ENCODE measurements at regions not wholly inside any gene's neighbourhood (a gene's known extent, or its start where the extent isn't known, plus 50 kb on each side); places are given as distances from the start of the nearest gene placed in this dataset.
"Not testable (repeated sequence)": the region's sequence is repeated elsewhere in the genome, so short reads cannot be mapped to it uniquely, and the experiment has no call there.

- Histone ChIP-seq H3K27ac (ENCODE audit: low read length) (no peak overlapping the region), H3K9me3 (ENCODE audit: control insufficient read depth in 1 of 2, low read length in 2 of 2) (no peaks in the 10 kb centered on the region), H3K4me3 (ENCODE audit: low read depth in 1 of 2, low read length in 2 of 2) (no peak overlapping the region), H3K4me1 (ENCODE audit: control insufficient read depth in 1 of 2, insufficient read depth in 2 of 2, low read length in 2 of 2) (no peaks in the 10 kb centered on the region), H3K27me3 (ENCODE audit: low read depth, low read length) (no peaks in the 10 kb centered on the region), H3K36me3 (ENCODE audit: control insufficient read depth in 1 of 2, insufficient read depth in 2 of 2, low read length in 2 of 2) (no peaks in the 10 kb centered on the region)
These were observed 165.1 kb downstream of the PLK2 start for GRCh38 chr5:58294598-58295305.

- not testable (repeated sequence) for H3K27me3 ChIP-seq (ENCODE audit: low read depth, low read length); H3K4me1 ChIP-seq (ENCODE audit: control insufficient read depth in 1 of 2, insufficient read depth in 2 of 2, low read length in 2 of 2); H3K36me3 ChIP-seq (ENCODE audit: control insufficient read depth in 1 of 2, insufficient read depth in 2 of 2, low read length in 2 of 2); H3K9me3 ChIP-seq (ENCODE audit: control insufficient read depth in 1 of 2, low read length in 2 of 2); H3K4me3 ChIP-seq (ENCODE audit: low read depth in 1 of 2, low read length in 2 of 2); H3K27ac ChIP-seq (ENCODE audit: low read length)
These were observed 171.6 kb downstream of the PLK2 start for GRCh38 chr5:58288275-58288674.

- Histone ChIP-seq H3K27me3 (ENCODE audit: low read depth, low read length) (no peaks in the 10 kb centered on the region), H3K36me3 (ENCODE audit: control insufficient read depth in 1 of 2, insufficient read depth in 2 of 2, low read length in 2 of 2) (no peaks in the 10 kb centered on the region), H3K27ac (ENCODE audit: low read length) (no peak overlapping the region), H3K4me1 (ENCODE audit: control insufficient read depth in 1 of 2, insufficient read depth in 2 of 2, low read length in 2 of 2) (no peaks in the 10 kb centered on the region), H3K9me3 (ENCODE audit: control insufficient read depth in 1 of 2, low read length in 2 of 2) (no peaks in the 10 kb centered on the region), H3K4me3 (ENCODE audit: low read depth in 1 of 2, low read length in 2 of 2) (no peak overlapping the region)
These were observed 173.1 kb downstream of the PLK2 start for GRCh38 chr5:58286741-58287140.

GRCh38 chr5:58285900-58286299 lies 174.0 kb downstream of the PLK2 start:
- Histone ChIP-seq H3K9me3 (ENCODE audit: control insufficient read depth in 1 of 2, low read length in 2 of 2) (no peaks in the 10 kb centered on the region), H3K4me3 (ENCODE audit: low read depth in 1 of 2, low read length in 2 of 2) (no peak overlapping the region), H3K27me3 (ENCODE audit: low read depth, low read length) (no peaks in the 10 kb centered on the region), H3K27ac (ENCODE audit: low read length) (no peak overlapping the region), H3K36me3 (ENCODE audit: control insufficient read depth in 1 of 2, insufficient read depth in 2 of 2, low read length in 2 of 2) (no peaks in the 10 kb centered on the region), H3K4me1 (ENCODE audit: control insufficient read depth in 1 of 2, insufficient read depth in 2 of 2, low read length in 2 of 2) (no peaks in the 10 kb centered on the region)

GRCh38 chr5:58284886-58285285 lies 175.0 kb downstream of the PLK2 start:
- Histone ChIP-seq H3K9me3 (ENCODE audit: control insufficient read depth in 1 of 2, low read length in 2 of 2) (no peaks in the 10 kb centered on the region), H3K27ac (ENCODE audit: low read length) (no peak overlapping the region), H3K36me3 (ENCODE audit: control insufficient read depth in 1 of 2, insufficient read depth in 2 of 2, low read length in 2 of 2) (no peaks in the 10 kb centered on the region), H3K27me3 (ENCODE audit: low read depth, low read length) (no peaks in the 10 kb centered on the region), H3K4me1 (ENCODE audit: control insufficient read depth in 1 of 2, insufficient read depth in 2 of 2, low read length in 2 of 2) (no peaks in the 10 kb centered on the region), H3K4me3 (ENCODE audit: low read depth in 1 of 2, low read length in 2 of 2) (no peak overlapping the region)

GRCh38 chr5:58281189-58281588 lies 178.7 kb downstream of the PLK2 start:
- H3K4me3 ChIP-seq (ENCODE audit: low read depth in 1 of 2, low read length in 2 of 2) = no peak overlapping the region
- H3K27ac ChIP-seq (ENCODE audit: low read length) = no peak overlapping the region
- no peaks in the 10 kb centered on the region for H3K36me3 ChIP-seq (ENCODE audit: control insufficient read depth in 1 of 2, insufficient read depth in 2 of 2, low read length in 2 of 2)
- no peaks in the 10 kb centered on the region for H3K4me1 ChIP-seq (ENCODE audit: control insufficient read depth in 1 of 2, insufficient read depth in 2 of 2, low read length in 2 of 2)
- H3K27me3 ChIP-seq (ENCODE audit: low read depth, low read length) = no peaks in the 10 kb centered on the region
- no peaks in the 10 kb centered on the region for H3K9me3 ChIP-seq (ENCODE audit: control insufficient read depth in 1 of 2, low read length in 2 of 2)

GRCh38 chr5:58279259-58279658 lies 180.6 kb downstream of the PLK2 start:
- Histone ChIP-seq H3K36me3 (ENCODE audit: control insufficient read depth in 1 of 2, insufficient read depth in 2 of 2, low read length in 2 of 2) (no peaks in the 10 kb centered on the region), H3K27me3 (ENCODE audit: low read depth, low read length) (no peaks in the 10 kb centered on the region), H3K4me3 (ENCODE audit: low read depth in 1 of 2, low read length in 2 of 2) (no peak overlapping the region), H3K27ac (ENCODE audit: low read length) (no peak overlapping the region), H3K9me3 (ENCODE audit: control insufficient read depth in 1 of 2, low read length in 2 of 2) (no peaks in the 10 kb centered on the region), H3K4me1 (ENCODE audit: control insufficient read depth in 1 of 2, insufficient read depth in 2 of 2, low read length in 2 of 2) (no peaks in the 10 kb centered on the region)

GRCh38 chr5:58276431-58276830 lies 183.5 kb downstream of the PLK2 start:
- Histone ChIP-seq H3K9me3 (ENCODE audit: control insufficient read depth in 1 of 2, low read length in 2 of 2) (no peaks in the 10 kb centered on the region), H3K4me1 (ENCODE audit: control insufficient read depth in 1 of 2, insufficient read depth in 2 of 2, low read length in 2 of 2) (no peaks in the 10 kb centered on the region), H3K4me3 (ENCODE audit: low read depth in 1 of 2, low read length in 2 of 2) (no peak overlapping the region), H3K36me3 (ENCODE audit: control insufficient read depth in 1 of 2, insufficient read depth in 2 of 2, low read length in 2 of 2) (no peaks in the 10 kb centered on the region), H3K27me3 (ENCODE audit: low read depth, low read length) (no peaks in the 10 kb centered on the region), H3K27ac (ENCODE audit: low read length) (no peak overlapping the region)

GRCh38 chr5:58275516-58275915 lies 184.4 kb downstream of the PLK2 start:
- no peaks in the 10 kb centered on the region for H3K4me1 ChIP-seq (ENCODE audit: control insufficient read depth in 1 of 2, insufficient read depth in 2 of 2, low read length in 2 of 2)
- H3K27ac ChIP-seq (ENCODE audit: low read length) = no peak overlapping the region
- H3K4me3 ChIP-seq (ENCODE audit: low read depth in 1 of 2, low read length in 2 of 2) = no peak overlapping the region
- H3K27me3 ChIP-seq (ENCODE audit: low read depth, low read length) = no peaks in the 10 kb centered on the region
- no peaks in the 10 kb centered on the region for H3K9me3 ChIP-seq (ENCODE audit: control insufficient read depth in 1 of 2, low read length in 2 of 2)
- no peaks in the 10 kb centered on the region for H3K36me3 ChIP-seq (ENCODE audit: control insufficient read depth in 1 of 2, insufficient read depth in 2 of 2, low read length in 2 of 2)

GRCh38 chr5:58274191-58274590 lies 185.7 kb downstream of the PLK2 start:
- Histone ChIP-seq H3K36me3 (ENCODE audit: control insufficient read depth in 1 of 2, insufficient read depth in 2 of 2, low read length in 2 of 2) (no peaks in the 10 kb centered on the region), H3K4me3 (ENCODE audit: low read depth in 1 of 2, low read length in 2 of 2) (no peak overlapping the region), H3K27ac (ENCODE audit: low read length) (no peak overlapping the region), H3K9me3 (ENCODE audit: control insufficient read depth in 1 of 2, low read length in 2 of 2) (no peaks in the 10 kb centered on the region), H3K4me1 (ENCODE audit: control insufficient read depth in 1 of 2, insufficient read depth in 2 of 2, low read length in 2 of 2) (no peaks in the 10 kb centered on the region), H3K27me3 (ENCODE audit: low read depth, low read length) (no peaks in the 10 kb centered on the region)

- no peak overlapping the region for H3K27ac ChIP-seq (ENCODE audit: low read length)
- H3K27me3 ChIP-seq (ENCODE audit: low read depth, low read length) = no peaks in the 10 kb centered on the region
- no peak overlapping the region for H3K4me3 ChIP-seq (ENCODE audit: low read depth in 1 of 2, low read length in 2 of 2)
- H3K36me3 ChIP-seq (ENCODE audit: control insufficient read depth in 1 of 2, insufficient read depth in 2 of 2, low read length in 2 of 2) = no peaks in the 10 kb centered on the region
- H3K9me3 ChIP-seq (ENCODE audit: control insufficient read depth in 1 of 2, low read length in 2 of 2) = no peaks in the 10 kb centered on the region
- H3K4me1 ChIP-seq (ENCODE audit: control insufficient read depth in 1 of 2, insufficient read depth in 2 of 2, low read length in 2 of 2) = no peaks in the 10 kb centered on the region
These were observed 186.2 kb downstream of the PLK2 start for GRCh38 chr5:58273711-58274110.

GRCh38 chr5:58268268-58268667 lies 191.6 kb downstream of the PLK2 start:
- H3K27ac ChIP-seq (ENCODE audit: low read length) = no peak overlapping the region
- H3K4me1 ChIP-seq (ENCODE audit: control insufficient read depth in 1 of 2, insufficient read depth in 2 of 2, low read length in 2 of 2) = no peaks in the 10 kb centered on the region
- H3K9me3 ChIP-seq (ENCODE audit: control insufficient read depth in 1 of 2, low read length in 2 of 2) = no peaks in the 10 kb centered on the region
- H3K36me3 ChIP-seq (ENCODE audit: control insufficient read depth in 1 of 2, insufficient read depth in 2 of 2, low read length in 2 of 2) = no peaks in the 10 kb centered on the region
- no peaks in the 10 kb centered on the region for H3K27me3 ChIP-seq (ENCODE audit: low read depth, low read length)
- no peak overlapping the region for H3K4me3 ChIP-seq (ENCODE audit: low read depth in 1 of 2, low read length in 2 of 2)
